A673 (cell line): ENCODE measurements at regions not wholly inside any gene's neighbourhood (a gene's known extent, or its start where the extent isn't known, plus 50 kb on each side); places are given as distances from the start of the nearest gene placed in this dataset.

Experiments
- EZH2 ChIP-seq: fragments of 200-600 bp; sonication (generic); IDR thresholded peaks from 2 replicates; pipeline ENCODE4 v1.6.1; 2017; ENCODE audit warnings: borderline replicate concordance, low read depth, mild to moderate bottlenecking, mixed read lengths, antibody characterized with exemption, low read length; ENCODE audit not compliant: poor library complexity, severe bottlenecking
- TF ChIP-seq, protein P1 (sequence below): fragments of 300-800, 200-600 bp; sonication (generic); conservative IDR thresholded peaks from 2 replicates; pipeline ENCODE4 v1.5.1; 2017; ENCODE audit warnings: low read depth, mild to moderate bottlenecking, antibody characterized with exemption, low read length, moderate library complexity, mixed read lengths

DNA sequence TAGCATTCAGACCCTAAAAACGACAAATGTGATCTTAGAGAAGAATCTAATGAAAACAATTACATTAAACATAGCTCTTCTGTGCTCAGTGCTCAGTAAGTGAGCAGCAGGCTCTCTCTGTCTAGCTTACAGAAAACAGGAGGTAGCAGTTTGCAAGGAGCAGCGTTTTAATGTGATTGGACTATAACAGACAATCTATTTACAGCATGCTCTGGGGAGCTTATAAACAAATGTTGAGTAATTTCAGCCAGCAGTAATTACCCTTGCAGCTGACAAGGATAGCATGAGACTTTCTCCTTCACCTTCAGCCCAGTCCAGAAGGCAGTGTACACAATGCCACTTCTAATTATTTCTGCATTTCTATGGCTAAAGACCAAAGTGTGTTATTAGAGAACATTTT lies 270.4 kb downstream of the FIGN start:
- TF ChIP-seq, protein P1, sequence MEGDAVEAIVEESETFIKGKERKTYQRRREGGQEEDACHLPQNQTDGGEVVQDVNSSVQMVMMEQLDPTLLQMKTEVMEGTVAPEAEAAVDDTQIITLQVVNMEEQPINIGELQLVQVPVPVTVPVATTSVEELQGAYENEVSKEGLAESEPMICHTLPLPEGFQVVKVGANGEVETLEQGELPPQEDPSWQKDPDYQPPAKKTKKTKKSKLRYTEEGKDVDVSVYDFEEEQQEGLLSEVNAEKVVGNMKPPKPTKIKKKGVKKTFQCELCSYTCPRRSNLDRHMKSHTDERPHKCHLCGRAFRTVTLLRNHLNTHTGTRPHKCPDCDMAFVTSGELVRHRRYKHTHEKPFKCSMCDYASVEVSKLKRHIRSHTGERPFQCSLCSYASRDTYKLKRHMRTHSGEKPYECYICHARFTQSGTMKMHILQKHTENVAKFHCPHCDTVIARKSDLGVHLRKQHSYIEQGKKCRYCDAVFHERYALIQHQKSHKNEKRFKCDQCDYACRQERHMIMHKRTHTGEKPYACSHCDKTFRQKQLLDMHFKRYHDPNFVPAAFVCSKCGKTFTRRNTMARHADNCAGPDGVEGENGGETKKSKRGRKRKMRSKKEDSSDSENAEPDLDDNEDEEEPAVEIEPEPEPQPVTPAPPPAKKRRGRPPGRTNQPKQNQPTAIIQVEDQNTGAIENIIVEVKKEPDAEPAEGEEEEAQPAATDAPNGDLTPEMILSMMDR = no peak
- TF ChIP-seq EZH2 = no peak
